GM23338 (cell line): ENCODE measurements at regions not wholly inside any gene's neighbourhood (a gene's known extent, or its start where the extent isn't known, plus 50 kb on each side); places are given as distances from the start of the nearest gene placed in this dataset.

Source experiments
- ATAC-seq: fragments of 200-7000 bp; cut with Tn5 transposase; 3 replicates; pipeline ENCODE4 v1.9.1; 2020
- DNase-seq: peaks from one replicate; pipeline ENCODE4 v3.0.0-alpha.2; 2015; ENCODE audit warnings: low spot score
- H2AFZ ChIP-seq: fragments of 200-600 bp; sonication (generic); 2 replicates; pipeline ENCODE4 v1.8.0; 2016; ENCODE audit warnings: antibody characterized with exemption, mild to moderate bottlenecking, moderate library complexity
- H3F3A ChIP-seq: fragments of 200-600 bp; sonication (generic); replicated peaks from 2 replicates; pipeline ENCODE4 v1.8.0; 2017; ENCODE audit warnings: antibody characterized with exemption, mixed run types, low read depth
- H3K27ac ChIP-seq: fragments of 200-600 bp; sonication (generic); 2 replicates; pipeline ENCODE4 v1.6.1; 2016; ENCODE audit warnings: low read depth
- H3K27me3 ChIP-seq: fragments of 200-600 bp; sonication (generic); 2 replicates; pipeline ENCODE4 v1.8.0; 2016; ENCODE audit warnings: mild to moderate bottlenecking, mixed run types, moderate library complexity; ENCODE audit not compliant: insufficient read depth
- H3K36me3 ChIP-seq: fragments of 200-600 bp; sonication (generic); 2 replicates; pipeline ENCODE4 v1.8.0; 2016; ENCODE audit warnings: mild to moderate bottlenecking; ENCODE audit not compliant: insufficient read depth
- H3K4me1 ChIP-seq: fragments of 200-600 bp; sonication (generic); 2 replicates; pipeline ENCODE4 v1.8.0; 2016; ENCODE audit warnings: mild to moderate bottlenecking, moderate library complexity; ENCODE audit not compliant: insufficient read depth
- H3K4me2 ChIP-seq: fragments of 200-600 bp; sonication (generic); 2 replicates; pipeline ENCODE4 v1.7.1; 2017; ENCODE audit warnings: mixed run types
- H3K4me3 ChIP-seq: fragments of 200-600 bp; sonication (generic); 2 replicates; pipeline ENCODE4 v1.6.1; 2016; ENCODE audit warnings: mixed run types
- H3K79me2 ChIP-seq: fragments of 200-600 bp; sonication (generic); replicated peaks from 2 replicates; pipeline ENCODE4 v1.8.0; 2017; ENCODE audit warnings: mild to moderate bottlenecking; ENCODE audit not compliant: insufficient read depth
- H3K9me2 ChIP-seq: fragments of 200-600 bp; sonication (generic); 2 replicates; pipeline ENCODE4 v1.8.0; 2017; ENCODE audit not compliant: insufficient read depth
- H4K20me1 ChIP-seq: fragments of 200-600 bp; sonication (generic); replicated peaks from 2 replicates; pipeline ENCODE4 v1.8.0; 2017; ENCODE audit warnings: mild to moderate bottlenecking; ENCODE audit not compliant: insufficient read depth
- H3K27ac Mint-ChIP-seq: 2 replicates; pipeline ENCODE4 v1.8.0; 2020; ENCODE audit warnings: inconsistent platforms, mild to moderate bottlenecking, moderate library complexity, mixed read lengths
- H3K27me3 Mint-ChIP-seq: 3 replicates; pipeline ENCODE4 v1.8.0; 2022; ENCODE audit warnings: low read depth, mild to moderate bottlenecking, moderate library complexity, mixed read lengths, inconsistent platforms; ENCODE audit not compliant: insufficient read depth, poor library complexity
- H3K36me3 Mint-ChIP-seq: 3 replicates; pipeline ENCODE4 v1.8.0; 2021; ENCODE audit warnings: low read depth, mild to moderate bottlenecking, inconsistent platforms, moderate library complexity, mixed read lengths
- H3K4me1 Mint-ChIP-seq: 3 replicates; pipeline ENCODE4 v1.8.0; 2020; ENCODE audit warnings: mild to moderate bottlenecking, inconsistent platforms, mixed read lengths
- H3K4me3 Mint-ChIP-seq: 3 replicates; pipeline ENCODE4 v1.8.0; 2021; ENCODE audit warnings: moderate library complexity, mild to moderate bottlenecking, inconsistent platforms, mixed read lengths
- H3K9me3 Mint-ChIP-seq: 3 replicates; pipeline ENCODE4 v1.8.0; 2020; ENCODE audit warnings: moderate library complexity, mild to moderate bottlenecking, inconsistent platforms, mixed read lengths
- CREB1 ChIP-seq: fragments of 250-450 bp; sonication (Bioruptor Pico); IDR thresholded peaks from 2 replicates; pipeline ENCODE4 v1.5.0; 2020; ENCODE audit warnings: low read depth, mild to moderate bottlenecking, moderate library complexity
- CTCF ChIP-seq, 2 experiments: fragments of 200-600 bp in 1 of 2; sonication (generic) in 1 of 2; conservative IDR thresholded peaks; 2 replicates each; pipeline versions ENCODE4 v1.5.1 to v1.6.1; 2016 to 2017; ENCODE audit warnings: antibody characterized with exemption in 2 of 2, low read depth in 2 of 2, mild to moderate bottlenecking in 2 of 2, moderate library complexity in 1 of 2
- ETS1 ChIP-seq: IDR thresholded peaks from 2 replicates; pipeline ENCODE4 v1.6.1; 2016; ENCODE audit warnings: antibody characterized with exemption
- EZH2 ChIP-seq: fragments of 200-600 bp; sonication (generic); IDR thresholded peaks from one replicate; pipeline ENCODE4 v1.8.0; 2017; ENCODE audit warnings: antibody characterized with exemption, mild to moderate bottlenecking, low read depth; ENCODE audit not compliant: unreplicated experiment
- JUNB ChIP-seq: IDR thresholded peaks from one replicate; pipeline ENCODE4 v1.6.1; 2016; ENCODE audit warnings: antibody characterized with exemption; ENCODE audit not compliant: unreplicated experiment
- NANOG ChIP-seq: IDR thresholded peaks from 2 replicates; pipeline ENCODE4 v1.6.1; 2016; ENCODE audit warnings: antibody characterized with exemption, borderline replicate concordance
- POLR2AphosphoS5 ChIP-seq: IDR thresholded peaks from 2 replicates; pipeline ENCODE4 v1.6.1; 2016; ENCODE audit warnings: antibody characterized with exemption, low read depth
- REST ChIP-seq: IDR thresholded peaks from one replicate; pipeline ENCODE4 v1.6.1; 2018; ENCODE audit warnings: antibody characterized with exemption; ENCODE audit not compliant: unreplicated experiment
- STAT1 ChIP-seq: IDR thresholded peaks from one replicate; pipeline ENCODE4 v1.6.1; 2016; ENCODE audit warnings: antibody characterized with exemption; ENCODE audit not compliant: unreplicated experiment
- ZNF114 ChIP-seq: fragments of 250-450 bp; sonication (Bioruptor Pico); IDR thresholded peaks from 2 replicates; pipeline ENCODE4 v1.5.0; 2020; ENCODE audit warnings: mild to moderate bottlenecking, moderate library complexity
- ZNF331 ChIP-seq: fragments of 250-450 bp; sonication (Bioruptor Pico); IDR thresholded peaks from 2 replicates; pipeline ENCODE4 v1.5.0; 2020; ENCODE audit warnings: low read depth, mild to moderate bottlenecking, moderate library complexity
- ZNF462 ChIP-seq: fragments of 250-450 bp; sonication (Bioruptor Pico); IDR thresholded peaks from 2 replicates; pipeline ENCODE4 v1.5.0; 2020; ENCODE audit warnings: mild to moderate bottlenecking, moderate library complexity

- TF ChIP-seq ZNF462 (CRISPR knock-in tag) (no peak), POLR2AphosphoS5 (no peak), CREB1 (CRISPR knock-in tag) (no peak)
Observed at GRCh38 chr2:105621038-105621437, 123.7 kb upstream of the NCK2 start (continued).

GRCh38 chr2:105618351-105618659 is 126.4 kb upstream of the NCK2 start:
- peaks cover 23% of the 10 kb centered on the region for H3K4me1 Mint-ChIP-seq
- DNase-seq: no peak

More at GRCh38 chr2:105618351-105618659, 126.4 kb upstream of the NCK2 start:
- no peaks in the 10 kb centered on the region for H3K9me2 ChIP-seq
- no peak overlapping the region for H3K4me3 Mint-ChIP-seq
- H3K36me3 Mint-ChIP-seq: no peaks in the 10 kb centered on the region
- no peaks in the 10 kb centered on the region for H3K27me3 ChIP-seq
- H3K79me2 ChIP-seq: no peaks in the 10 kb centered on the region
- no peak overlapping the region for H2AFZ ChIP-seq
- H3K4me2 ChIP-seq: no peak overlapping the region
- ATAC-seq: no peak
- no peaks in the 10 kb centered on the region; the same call in 2 of the 3 replicates for H3K9me3 Mint-ChIP-seq
- H3K27ac Mint-ChIP-seq: no peak overlapping the region
- H3K4me1 ChIP-seq: no peaks in the 10 kb centered on the region
- no peaks in the 10 kb centered on the region for H3F3A ChIP-seq
- no peak overlapping the region for H3K27ac ChIP-seq
- no peak overlapping the region for H3K4me3 ChIP-seq
- no peaks in the 10 kb centered on the region for H4K20me1 ChIP-seq
- H3K36me3 ChIP-seq: no peaks in the 10 kb centered on the region
- TF ChIP-seq ETS1 (no peak), REST (no peak), EZH2 (no peak), ZNF331 (no peak), NANOG (no peak), CTCF (conservative IDR thresholded peaks at IDR 0.05; ENCODE audit: low read depth in 2 of 2) (no peak), ZNF114 (CRISPR knock-in tag) (no peak), STAT1 (no peak), POLR2AphosphoS5 (no peak), CREB1 (CRISPR knock-in tag) (no peak), JUNB (no peak)
- H3K27me3 Mint-ChIP-seq: peaks cover 6% of the 10 kb centered on the region
